ENCODE measurements at regions not wholly inside any gene's neighbourhood (a gene's known extent, or its start where the extent isn't known, plus 50 kb on each side); places are given as distances from the start of the nearest gene placed in this dataset.
"Not testable (repeated sequence)": the region's sequence is repeated elsewhere in the genome, so short reads cannot be mapped to it uniquely, and the experiment has no call there.

DNA sequence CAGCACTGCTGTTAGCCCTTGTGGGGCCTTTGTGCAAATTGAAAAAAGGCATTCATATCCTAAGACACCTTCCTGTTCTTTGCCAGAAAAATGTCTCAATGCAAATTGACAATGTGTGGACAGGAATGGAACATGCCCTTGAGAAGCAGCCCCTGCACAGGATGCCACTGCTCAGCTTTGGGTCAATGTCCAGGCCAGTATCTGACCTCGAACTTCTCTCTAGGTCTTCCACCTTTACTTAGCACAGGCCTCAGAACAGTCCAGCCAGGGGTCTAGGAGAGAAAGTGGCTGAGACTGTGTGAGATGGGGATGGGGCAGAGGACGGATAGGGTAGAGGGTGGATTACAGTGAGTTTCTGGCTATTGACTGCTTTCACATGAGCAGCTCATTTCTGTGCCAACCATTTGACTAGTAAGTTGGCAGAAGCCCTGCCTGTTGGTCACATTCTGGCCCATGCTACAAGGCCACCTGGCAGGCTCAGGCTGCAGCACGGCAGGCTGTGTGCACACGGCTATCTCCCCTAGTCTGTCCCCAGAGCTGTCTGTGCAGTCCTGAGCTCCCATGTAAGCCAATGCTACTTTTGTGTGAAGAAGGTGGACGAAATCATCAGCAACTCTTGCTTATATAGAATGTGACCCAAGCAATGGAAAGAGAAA is 254.5 kb upstream of the PLGLB1 start:
- not testable (repeated sequence) for DNase-seq

- not testable (repeated sequence) for DNase-seq
These were observed 255.0 kb upstream of the PLGLB1 start for GRCh38 chr2:87276673-87277072.

DNA sequence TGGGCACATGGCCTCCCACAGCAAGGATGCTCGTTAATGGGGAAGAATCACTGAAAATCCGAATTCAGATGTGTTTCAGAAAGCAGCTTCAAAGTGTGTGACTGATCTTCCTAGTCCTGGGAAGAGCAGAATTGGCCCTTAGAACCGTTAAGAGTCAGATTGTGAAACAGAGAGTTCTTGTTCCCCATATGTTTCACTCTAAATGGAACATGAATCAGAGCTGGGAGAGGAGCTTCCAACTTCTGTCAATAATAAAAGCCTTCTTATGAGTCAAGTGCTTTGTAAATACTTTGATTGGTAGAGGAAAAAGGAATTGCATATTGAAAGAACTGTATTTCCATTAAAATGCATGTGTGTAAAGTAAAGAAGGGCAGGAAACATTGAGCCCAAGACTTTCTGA is 256.1 kb upstream of the PLGLB1 start:
- DNase-seq: not testable (repeated sequence)

DNA sequence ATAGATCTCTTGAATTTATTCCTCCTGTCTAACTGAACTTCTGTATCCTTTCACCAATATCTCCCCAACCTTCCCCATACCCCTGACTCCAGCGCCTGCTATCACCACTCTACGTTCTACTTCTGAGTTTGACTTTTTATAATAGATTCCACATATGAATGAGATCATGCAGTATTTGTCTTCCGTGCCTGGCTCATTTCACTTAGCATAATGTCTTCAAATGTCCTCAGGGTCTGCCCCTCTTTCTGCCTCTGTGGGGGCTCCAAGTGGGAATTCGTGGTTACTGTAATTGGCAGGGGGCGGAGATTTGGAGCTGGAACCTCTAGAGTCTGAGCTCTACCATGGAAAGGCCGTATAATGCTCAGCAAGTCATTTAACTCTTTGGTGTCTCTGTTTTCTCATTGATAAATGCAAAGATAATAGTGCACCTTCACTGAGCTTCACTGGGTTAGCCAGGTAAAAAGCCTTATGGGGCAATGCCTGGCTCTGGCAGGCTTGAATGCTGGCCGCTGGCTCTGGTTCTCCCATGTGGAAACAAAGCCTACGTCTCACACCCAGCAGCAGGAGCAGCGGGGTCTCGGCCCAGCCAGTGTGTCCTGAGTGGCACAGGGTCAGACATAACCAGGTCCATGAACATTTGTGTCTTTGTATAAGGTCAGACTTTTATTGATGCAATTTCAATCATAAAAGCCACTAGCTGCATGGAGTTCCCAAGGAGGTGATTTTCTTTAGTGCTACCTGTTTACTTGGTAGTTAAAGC is 259.1 kb upstream of the PLGLB1 start:
- not testable (repeated sequence) for DNase-seq

- DNase-seq: not testable (repeated sequence)
These were observed 262.3 kb upstream of the PLGLB1 start for GRCh38 chr2:87283735-87284470.

DNA sequence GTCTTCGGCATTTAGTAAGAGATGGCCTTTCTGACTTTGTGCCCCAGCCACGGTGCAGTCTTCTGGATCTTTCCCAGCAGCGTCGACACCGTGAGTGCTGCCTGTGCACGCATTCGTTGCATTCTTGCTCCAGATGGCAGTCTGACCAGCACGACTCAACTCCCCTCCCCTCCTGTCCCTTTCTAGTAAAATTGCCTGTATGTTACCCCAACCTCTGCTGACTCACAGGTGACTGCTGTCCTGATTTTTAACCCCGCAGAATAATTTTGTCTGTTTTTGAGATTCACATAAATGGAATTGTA is 262.8 kb upstream of the PLGLB1 start:
- DNase-seq: not testable (repeated sequence)

- not testable (repeated sequence) for DNase-seq
These were observed 263.5 kb upstream of the PLGLB1 start for GRCh38 chr2:87285139-87285538.

DNA sequence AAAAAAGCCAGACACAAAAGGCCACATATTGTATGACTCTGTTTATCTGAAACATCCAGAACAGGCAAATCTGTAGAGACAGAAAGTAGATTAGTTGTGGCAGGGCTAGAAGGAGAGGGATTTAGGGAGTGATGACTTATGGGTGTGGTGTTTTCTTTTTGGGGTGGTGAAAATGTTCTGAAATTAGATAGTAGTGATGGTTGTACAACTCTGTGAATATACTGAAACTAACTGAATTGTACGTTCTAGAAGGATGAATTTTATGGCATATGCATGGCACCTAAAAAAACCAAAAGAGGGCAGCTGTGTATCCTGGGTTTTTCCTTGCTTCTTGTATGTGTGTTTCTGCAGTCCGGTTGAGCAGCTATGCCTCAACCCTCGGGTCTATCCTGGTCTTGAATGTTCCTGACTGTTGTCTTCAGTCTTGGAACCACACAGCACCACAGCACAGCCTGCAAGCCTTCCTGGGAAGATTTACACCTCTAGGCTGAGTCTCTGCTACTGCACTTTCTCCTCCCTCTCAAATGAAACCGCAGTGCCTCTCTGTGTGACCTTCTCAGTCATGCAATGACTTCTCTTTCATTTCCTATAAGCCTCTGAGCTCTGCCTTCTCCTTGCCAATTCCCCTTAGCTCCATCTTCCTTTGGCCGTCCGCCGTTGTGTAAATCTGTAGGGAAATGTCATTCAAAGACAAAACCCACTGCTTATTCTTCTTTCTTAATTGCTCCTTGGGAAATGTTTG is 269.1 kb upstream of the PLGLB1 start:
- not testable (repeated sequence) for DNase-seq

- DNase-seq: not testable (repeated sequence)
These were observed 270.0 kb upstream of the PLGLB1 start for GRCh38 chr2:87291400-87292200.

DNA sequence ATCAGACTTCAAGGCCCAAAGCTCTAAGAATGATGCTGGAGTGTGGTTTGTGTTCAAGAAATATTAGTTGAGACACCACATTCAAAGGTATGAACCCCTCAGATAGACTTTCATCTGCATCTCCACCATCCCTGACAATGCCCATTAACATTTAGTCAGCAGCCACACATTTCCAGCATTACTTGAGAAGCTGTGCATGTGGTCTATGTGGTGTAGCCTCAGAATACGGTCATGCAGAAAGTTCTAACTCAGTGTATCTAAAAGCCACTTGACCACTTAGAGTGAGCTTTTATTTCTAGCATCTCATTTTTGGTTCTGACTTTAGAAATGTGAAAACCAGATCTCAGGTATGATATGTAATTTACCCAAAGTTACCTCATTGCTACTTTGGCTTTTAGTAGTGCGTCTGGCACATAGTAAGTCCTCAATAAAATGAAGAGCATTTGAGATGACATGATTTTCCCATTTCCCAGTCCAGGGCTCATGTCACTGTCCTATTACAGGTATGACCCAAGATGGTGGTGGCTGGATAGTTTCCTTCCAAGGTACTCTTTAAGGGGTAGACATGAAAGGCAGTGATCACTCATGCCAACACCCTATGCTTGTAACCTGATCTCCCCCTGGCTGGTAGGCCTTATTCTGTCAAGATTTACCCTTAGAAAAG is 272.4 kb upstream of the PLGLB1 start:
- not testable (repeated sequence) for DNase-seq

- DNase-seq: not testable (repeated sequence)
These were observed 273.5 kb upstream of the PLGLB1 start for GRCh38 chr2:87295135-87295534.

DNA sequence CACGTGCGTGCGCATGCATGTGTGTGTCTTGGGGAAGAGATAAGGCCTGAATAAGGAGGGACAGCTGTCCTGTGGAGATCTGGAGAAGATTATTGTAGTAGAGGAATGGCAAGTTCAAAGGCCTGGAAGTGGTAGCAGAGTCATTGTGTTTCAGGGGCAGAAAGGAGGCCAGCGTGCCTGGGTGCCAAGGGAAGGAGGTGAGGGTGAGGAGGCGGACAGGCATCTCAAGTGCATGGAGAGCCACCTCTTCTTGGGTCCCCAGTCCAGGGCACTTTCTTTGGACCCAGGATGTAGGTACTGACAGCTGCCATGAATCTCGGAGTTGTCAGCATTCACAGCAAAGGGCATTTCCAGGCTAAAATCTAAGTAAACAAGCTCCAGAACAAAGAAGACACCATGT is 279.7 kb upstream of the PLGLB1 start:
- DNase-seq: not testable (repeated sequence)

DNA sequence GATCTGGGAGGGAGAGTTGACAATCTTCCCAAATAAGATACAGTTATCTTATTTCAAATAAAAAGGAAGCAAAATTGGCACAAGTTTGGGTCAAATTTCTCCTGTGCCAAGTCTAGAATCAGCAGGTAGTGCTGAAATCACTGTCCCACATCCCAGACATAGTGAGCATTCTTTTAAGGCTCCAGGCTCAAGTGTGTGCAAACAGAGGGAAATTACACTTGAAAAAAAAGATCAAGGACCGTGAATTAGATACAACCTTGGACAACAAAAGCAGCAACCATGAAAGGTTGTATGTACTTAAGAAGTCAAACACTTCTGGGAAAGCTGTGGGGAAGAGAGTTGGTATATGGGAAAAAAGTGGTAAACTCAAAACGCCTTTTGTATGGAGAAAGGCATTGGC is 280.2 kb upstream of the PLGLB1 start:
- not testable (repeated sequence) for DNase-seq

GRCh38 chr2:87308621-87309020 is 287.0 kb upstream of the PLGLB1 start:
- DNase-seq: not testable (repeated sequence)

- DNase-seq: not testable (repeated sequence)
These were observed 288.1 kb upstream of the PLGLB1 start for GRCh38 chr2:87309785-87310184.

DNA sequence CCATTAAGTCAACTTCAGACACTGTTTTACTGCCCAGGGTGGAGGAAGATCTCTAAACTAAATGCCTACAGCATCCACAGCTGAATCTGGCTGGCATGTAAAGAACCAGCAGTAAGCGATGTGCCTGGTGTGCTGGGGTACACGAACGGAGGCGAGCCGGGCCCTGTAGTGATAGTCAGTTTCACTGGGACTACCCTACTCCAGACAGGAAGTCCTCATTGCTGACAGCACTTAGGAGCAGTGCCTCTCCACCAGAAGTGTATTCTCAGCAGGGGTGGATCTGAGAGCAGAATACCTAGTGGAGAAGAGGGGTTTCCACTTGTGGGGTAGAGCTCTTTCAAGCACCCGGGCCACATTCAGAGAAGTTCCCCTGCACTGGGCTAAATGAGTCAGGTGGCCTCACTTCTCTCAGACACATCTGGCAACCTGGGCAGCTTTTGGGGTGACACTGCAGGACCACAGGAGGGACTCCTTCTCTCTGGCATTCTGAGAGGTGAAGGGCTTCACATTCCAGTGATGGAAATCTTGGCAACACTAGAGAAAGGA is 290.3 kb upstream of the PLGLB1 start:
- DNase-seq: not testable (repeated sequence)

DNA sequence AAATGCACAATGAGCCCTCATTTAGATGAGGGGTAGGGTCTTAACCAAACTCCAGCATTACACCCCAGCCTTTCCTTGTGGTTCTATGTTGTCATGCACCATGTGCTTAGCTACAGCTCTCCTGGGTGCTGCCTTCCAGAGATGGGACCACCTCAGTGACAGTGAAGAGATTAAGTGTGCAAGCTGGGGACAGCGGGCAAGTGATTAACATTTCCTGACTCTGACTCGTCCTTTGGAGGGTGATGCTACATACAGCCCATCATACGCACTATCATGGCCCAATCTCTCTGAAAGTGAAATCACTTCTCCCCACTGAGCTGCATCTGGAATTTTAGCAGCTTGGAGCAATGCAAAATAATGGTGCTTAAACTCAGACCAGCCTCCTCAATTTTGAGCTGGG is 293.0 kb upstream of the PLGLB1 start:
- DNase-seq: not testable (repeated sequence)

- DNase-seq: peak; percentile 15
These were observed 293.7 kb upstream of the PLGLB1 start for GRCh38 chr2:87315183-87315902.

- not testable (repeated sequence) for DNase-seq
These were observed 295.5 kb upstream of the PLGLB1 start for GRCh38 chr2:87317193-87317592.

DNA sequence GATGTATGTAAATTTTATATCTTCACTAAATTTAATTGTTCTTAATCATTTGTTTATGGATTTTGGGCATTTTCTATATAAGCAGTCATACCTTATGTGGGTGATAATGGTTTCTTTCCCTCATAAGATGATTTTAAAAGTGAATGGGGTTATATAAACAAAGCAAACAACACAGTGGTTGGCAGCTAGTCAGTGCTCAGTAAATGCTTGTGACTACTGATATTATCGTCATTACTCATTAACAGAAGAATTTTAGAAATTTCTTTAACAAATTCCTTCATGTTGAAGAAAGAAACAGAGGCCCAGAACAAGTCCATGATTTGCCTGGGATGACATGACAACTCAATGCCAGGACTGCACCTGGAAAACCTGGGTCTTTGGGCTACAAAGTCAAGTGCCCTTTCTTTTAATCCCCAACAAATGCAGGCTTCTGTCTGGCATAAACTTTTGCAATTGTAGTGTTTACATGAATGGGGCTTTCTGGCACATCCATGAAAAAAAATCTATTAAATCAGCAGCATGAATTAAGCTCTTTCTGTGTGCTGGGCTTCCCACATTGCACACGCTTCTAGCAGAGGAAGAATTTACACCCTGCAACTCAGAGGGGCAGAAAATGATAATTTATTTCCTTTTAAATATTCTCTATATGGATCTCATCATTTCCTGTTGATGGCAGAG is 297.3 kb upstream of the PLGLB1 start:
- not testable (repeated sequence) for DNase-seq
